Right lung (tissue), 2 donors: ENCODE measurements at regions not wholly inside any gene's neighbourhood (a gene's known extent, or its start where the extent isn't known, plus 50 kb on each side); places are given as distances from the start of the nearest gene placed in this dataset.
"Not testable (repeated sequence)": the region's sequence is repeated elsewhere in the genome, so short reads cannot be mapped to it uniquely, and the experiment has no call there.

Source experiments
- DNase-seq, 2 donors: peaks; one replicate each; pipeline ENCODE4 v3.0.0-alpha.2; 2013

- DNase-seq, result no peak
These were observed 206.3 kb downstream of the SLITRK5 start for GRCh38 chr13:87877477-87877876.

- no peak for DNase-seq
These were observed 207.5 kb downstream of the SLITRK5 start for GRCh38 chr13:87878706-87879105.

- no peak for DNase-seq
These were observed 213.7 kb downstream of the SLITRK5 start for GRCh38 chr13:87884884-87885283.

GRCh38 chr13:87887459-87888123 lies 216.4 kb downstream of the SLITRK5 start:
- DNase-seq, result no peak

GRCh38 chr13:87889254-87889653 lies 218.1 kb downstream of the SLITRK5 start:
- DNase-seq, result no peak

GRCh38 chr13:87893186-87893585 lies 222.0 kb downstream of the SLITRK5 start:
- no peak for DNase-seq

- no peak for DNase-seq
These were observed 222.9 kb downstream of the SLITRK5 start for GRCh38 chr13:87894059-87894458.

- peak in 1 of 2 donors; percentile 33 for DNase-seq
These were observed 232.4 kb downstream of the SLITRK5 start for GRCh38 chr13:87903553-87903952.

GRCh38 chr13:87906411-87906810 lies 235.2 kb downstream of the SLITRK5 start:
- no peak for DNase-seq

GRCh38 chr13:87907202-87907601 lies 236.0 kb downstream of the SLITRK5 start:
- DNase-seq, result no peak

- no peak for DNase-seq
These were observed 248.8 kb downstream of the SLITRK5 start for GRCh38 chr13:87919956-87920355.

- DNase-seq, result no peak
These were observed 252.6 kb downstream of the SLITRK5 start for GRCh38 chr13:87923753-87924152.

- no peak for DNase-seq
These were observed 253.8 kb downstream of the SLITRK5 start for GRCh38 chr13:87925006-87925405.

- no peak for DNase-seq
These were observed 269.6 kb downstream of the SLITRK5 start for GRCh38 chr13:87940776-87941175.

- DNase-seq, result no peak
These were observed 270.1 kb downstream of the SLITRK5 start for GRCh38 chr13:87941226-87941625.

GRCh38 chr13:87942205-87942604 lies 271.0 kb downstream of the SLITRK5 start:
- no peak for DNase-seq

GRCh38 chr13:87944038-87944437 lies 272.9 kb downstream of the SLITRK5 start:
- no peak for DNase-seq

GRCh38 chr13:87952377-87952776 lies 281.2 kb downstream of the SLITRK5 start:
- no peak for DNase-seq

GRCh38 chr13:87953381-87953780 lies 282.2 kb downstream of the SLITRK5 start:
- DNase-seq, result no peak

- DNase-seq, result no peak
These were observed 282.9 kb downstream of the SLITRK5 start for GRCh38 chr13:87954091-87954490.

- DNase-seq, result no peak
These were observed 290.4 kb downstream of the SLITRK5 start for GRCh38 chr13:87961546-87961945.

GRCh38 chr13:87972568-87972967 lies 301.4 kb downstream of the SLITRK5 start:
- DNase-seq, result no peak

- DNase-seq, result no peak
These were observed 303.9 kb downstream of the SLITRK5 start for GRCh38 chr13:87975035-87975434.

- DNase-seq, result not testable (repeated sequence)
These were observed 305.5 kb downstream of the SLITRK5 start for GRCh38 chr13:87976650-87977049.
